ENCODE measurements at regions not wholly inside any gene's neighbourhood (a gene's known extent, or its start where the extent isn't known, plus 50 kb on each side); places are given as distances from the start of the nearest gene placed in this dataset.

DNA sequence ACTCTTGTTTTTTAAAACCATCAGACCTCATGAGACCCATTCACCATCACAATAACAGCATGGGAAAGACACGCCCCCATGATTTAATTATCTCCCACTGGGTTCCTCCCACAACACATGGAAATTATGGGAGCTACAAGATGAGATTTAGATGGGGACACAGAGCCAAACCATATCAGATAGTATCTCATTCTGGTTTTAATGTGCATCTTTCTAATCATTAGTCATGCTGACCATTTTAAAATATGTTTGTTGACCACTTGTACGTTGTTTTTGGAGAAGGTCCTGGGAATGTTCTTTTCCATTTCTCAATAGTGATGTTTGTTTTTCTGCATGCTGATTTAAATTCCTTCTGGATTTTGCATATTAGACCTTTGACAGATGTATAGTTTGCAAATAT is 119.0 kb downstream of the RTL3 start:
- Histone ChIP-seq H3K9me3 (ENCODE audit: control insufficient read depth in 4 of 4, low read length in 3 of 4) (peaks cover 0 to 4% (median 0%) of the 10 kb centered on the region in 4 donors), H3K9ac (ENCODE audit: low read depth in 1 of 2, low read length in 2 of 2) (no peak overlapping the region), H3K4me3 (ENCODE audit: low read depth in 1 of 3, low read length in 3 of 3) (no peak overlapping the region), H3K27me3 (ENCODE audit: control insufficient read depth in 4 of 4, insufficient read depth in 4 of 4, low read length in 3 of 4) (no peaks in the 10 kb centered on the region), H3K4me1 (ENCODE audit: control insufficient read depth in 4 of 4, insufficient read depth in 4 of 4, low read length in 3 of 4) (no peaks in the 10 kb centered on the region), H3K36me3 (ENCODE audit: control insufficient read depth in 4 of 4, insufficient read depth in 3 of 4, low read depth in 1 of 4, low read length in 3 of 4) (no peaks in the 10 kb centered on the region), H3K27ac (ENCODE audit: low read depth in 1 of 2, low read length in 2 of 2) (no peak overlapping the region)
- DNase-seq (ENCODE audit: low spot score) = no peak
- TF ChIP-seq, protein P1, sequence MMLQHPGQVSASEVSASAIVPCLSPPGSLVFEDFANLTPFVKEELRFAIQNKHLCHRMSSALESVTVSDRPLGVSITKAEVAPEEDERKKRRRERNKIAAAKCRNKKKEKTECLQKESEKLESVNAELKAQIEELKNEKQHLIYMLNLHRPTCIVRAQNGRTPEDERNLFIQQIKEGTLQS (IDR thresholded peaks at IDR 0.05) = no peak
- TF ChIP-seq HNF4A (conservative IDR thresholded peaks at IDR 0.05) (no peak), YY1 (IDR thresholded peaks at IDR 0.05) (no peak), JUND (IDR thresholded peaks at IDR 0.05) (no peak), RXRA (IDR thresholded peaks at IDR 0.05) (no peak), SP1 (IDR thresholded peaks at IDR 0.05) (no peak), TAF1 (conservative IDR thresholded peaks at IDR 0.05) (no peak), NR2F2 (IDR thresholded peaks at IDR 0.05) (no peak), FOXA1 (IDR thresholded peaks at IDR 0.05) (no peak), GABPA (IDR thresholded peaks at IDR 0.05 in 1 of 2, conservative IDR thresholded peaks at IDR 0.05 in 1 of 2) (no peak), RAD21 (IDR thresholded peaks at IDR 0.05) (no peak), EGR1 (IDR thresholded peaks at IDR 0.05; ENCODE audit: low read depth in 2 of 2) (no peak)
- TF ChIP-seq, protein P2, sequence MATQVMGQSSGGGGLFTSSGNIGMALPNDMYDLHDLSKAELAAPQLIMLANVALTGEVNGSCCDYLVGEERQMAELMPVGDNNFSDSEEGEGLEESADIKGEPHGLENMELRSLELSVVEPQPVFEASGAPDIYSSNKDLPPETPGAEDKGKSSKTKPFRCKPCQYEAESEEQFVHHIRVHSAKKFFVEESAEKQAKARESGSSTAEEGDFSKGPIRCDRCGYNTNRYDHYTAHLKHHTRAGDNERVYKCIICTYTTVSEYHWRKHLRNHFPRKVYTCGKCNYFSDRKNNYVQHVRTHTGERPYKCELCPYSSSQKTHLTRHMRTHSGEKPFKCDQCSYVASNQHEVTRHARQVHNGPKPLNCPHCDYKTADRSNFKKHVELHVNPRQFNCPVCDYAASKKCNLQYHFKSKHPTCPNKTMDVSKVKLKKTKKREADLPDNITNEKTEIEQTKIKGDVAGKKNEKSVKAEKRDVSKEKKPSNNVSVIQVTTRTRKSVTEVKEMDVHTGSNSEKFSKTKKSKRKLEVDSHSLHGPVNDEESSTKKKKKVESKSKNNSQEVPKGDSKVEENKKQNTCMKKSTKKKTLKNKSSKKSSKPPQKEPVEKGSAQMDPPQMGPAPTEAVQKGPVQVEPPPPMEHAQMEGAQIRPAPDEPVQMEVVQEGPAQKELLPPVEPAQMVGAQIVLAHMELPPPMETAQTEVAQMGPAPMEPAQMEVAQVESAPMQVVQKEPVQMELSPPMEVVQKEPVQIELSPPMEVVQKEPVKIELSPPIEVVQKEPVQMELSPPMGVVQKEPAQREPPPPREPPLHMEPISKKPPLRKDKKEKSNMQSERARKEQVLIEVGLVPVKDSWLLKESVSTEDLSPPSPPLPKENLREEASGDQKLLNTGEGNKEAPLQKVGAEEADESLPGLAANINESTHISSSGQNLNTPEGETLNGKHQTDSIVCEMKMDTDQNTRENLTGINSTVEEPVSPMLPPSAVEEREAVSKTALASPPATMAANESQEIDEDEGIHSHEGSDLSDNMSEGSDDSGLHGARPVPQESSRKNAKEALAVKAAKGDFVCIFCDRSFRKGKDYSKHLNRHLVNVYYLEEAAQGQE (IDR thresholded peaks at IDR 0.05) = no peak
- 71% methylated on average over 2 of the region's 2 CpGs for WGBS

DNA sequence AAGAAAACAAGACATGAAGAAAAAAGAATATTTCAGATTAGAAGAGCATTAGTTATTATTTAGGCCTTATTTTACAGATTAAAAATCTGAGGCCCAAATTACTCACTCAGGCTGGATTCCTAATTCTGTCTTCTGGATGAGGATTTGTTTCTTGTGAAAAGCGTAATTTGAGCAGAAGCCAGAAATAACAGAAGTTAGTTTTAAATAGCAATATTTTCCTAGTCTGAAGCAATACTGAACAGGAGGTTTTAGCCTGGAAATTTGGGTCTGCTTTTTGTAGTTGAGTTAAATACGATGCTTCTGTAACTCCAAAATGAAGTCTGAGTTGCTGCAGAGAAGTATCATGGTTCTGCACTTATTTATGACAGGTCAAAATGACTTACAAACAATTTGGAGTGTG is 124.9 kb downstream of the RTL3 start:
- Histone ChIP-seq H3K9ac (ENCODE audit: low read depth in 1 of 2, low read length in 2 of 2) (no peak overlapping the region), H3K4me3 (ENCODE audit: low read depth in 1 of 3, low read length in 3 of 3) (no peak overlapping the region), H3K4me1 (ENCODE audit: control insufficient read depth in 4 of 4, insufficient read depth in 4 of 4, low read length in 3 of 4) (no peaks in the 10 kb centered on the region), H3K36me3 (ENCODE audit: control insufficient read depth in 4 of 4, insufficient read depth in 3 of 4, low read depth in 1 of 4, low read length in 3 of 4) (no peaks in the 10 kb centered on the region), H3K27me3 (ENCODE audit: control insufficient read depth in 4 of 4, insufficient read depth in 4 of 4, low read length in 3 of 4) (no peaks in the 10 kb centered on the region), H3K27ac (ENCODE audit: low read depth in 1 of 2, low read length in 2 of 2) (no peak overlapping the region), H3K9me3 (ENCODE audit: control insufficient read depth in 4 of 4, low read length in 3 of 4) (no peaks in the 10 kb centered on the region)
- WGBS = 77% methylated on average over 2 of the region's 2 CpGs
- TF ChIP-seq NR2F2 (IDR thresholded peaks at IDR 0.05) (no peak), GABPA (IDR thresholded peaks at IDR 0.05 in 1 of 2, conservative IDR thresholded peaks at IDR 0.05 in 1 of 2) (no peak), FOXA1 (IDR thresholded peaks at IDR 0.05) (no peak)
- TF ChIP-seq, protein P3, sequence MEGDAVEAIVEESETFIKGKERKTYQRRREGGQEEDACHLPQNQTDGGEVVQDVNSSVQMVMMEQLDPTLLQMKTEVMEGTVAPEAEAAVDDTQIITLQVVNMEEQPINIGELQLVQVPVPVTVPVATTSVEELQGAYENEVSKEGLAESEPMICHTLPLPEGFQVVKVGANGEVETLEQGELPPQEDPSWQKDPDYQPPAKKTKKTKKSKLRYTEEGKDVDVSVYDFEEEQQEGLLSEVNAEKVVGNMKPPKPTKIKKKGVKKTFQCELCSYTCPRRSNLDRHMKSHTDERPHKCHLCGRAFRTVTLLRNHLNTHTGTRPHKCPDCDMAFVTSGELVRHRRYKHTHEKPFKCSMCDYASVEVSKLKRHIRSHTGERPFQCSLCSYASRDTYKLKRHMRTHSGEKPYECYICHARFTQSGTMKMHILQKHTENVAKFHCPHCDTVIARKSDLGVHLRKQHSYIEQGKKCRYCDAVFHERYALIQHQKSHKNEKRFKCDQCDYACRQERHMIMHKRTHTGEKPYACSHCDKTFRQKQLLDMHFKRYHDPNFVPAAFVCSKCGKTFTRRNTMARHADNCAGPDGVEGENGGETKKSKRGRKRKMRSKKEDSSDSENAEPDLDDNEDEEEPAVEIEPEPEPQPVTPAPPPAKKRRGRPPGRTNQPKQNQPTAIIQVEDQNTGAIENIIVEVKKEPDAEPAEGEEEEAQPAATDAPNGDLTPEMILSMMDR (IDR thresholded peaks at IDR 0.05; ENCODE audit: low read depth, low read length, missing input control) = no peak
- DNase-seq (ENCODE audit: low spot score) = no peak

DNA sequence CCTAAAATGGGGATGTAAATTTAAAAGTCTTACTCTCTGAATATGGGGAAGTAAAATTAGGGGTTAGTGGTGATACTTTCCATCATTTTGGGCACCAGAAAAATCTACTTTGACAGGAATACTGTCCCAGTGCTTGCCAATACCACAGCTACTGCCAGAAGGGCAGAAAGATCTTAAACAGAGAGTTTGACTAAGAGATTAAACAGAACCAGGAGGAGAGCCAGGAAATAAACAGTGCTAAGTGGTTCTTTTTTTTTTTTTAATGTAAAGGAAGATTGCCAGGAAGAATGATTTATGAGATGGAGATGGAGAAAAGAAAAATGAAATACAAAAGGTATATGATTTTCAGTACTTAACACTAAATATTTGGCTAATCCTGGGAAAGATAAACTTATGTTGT is 126.8 kb downstream of the RTL3 start:
- no peak for DNase-seq (ENCODE audit: low spot score)
- TF ChIP-seq, protein P1 (IDR thresholded peaks at IDR 0.05) = no peak
- TF ChIP-seq NR2F2 (IDR thresholded peaks at IDR 0.05) (no peak), SP1 (IDR thresholded peaks at IDR 0.05) (no peak), HNF4G (IDR thresholded peaks at IDR 0.05) (no peak), JUND (IDR thresholded peaks at IDR 0.05) (no peak)
- TF ChIP-seq, protein P4, sequence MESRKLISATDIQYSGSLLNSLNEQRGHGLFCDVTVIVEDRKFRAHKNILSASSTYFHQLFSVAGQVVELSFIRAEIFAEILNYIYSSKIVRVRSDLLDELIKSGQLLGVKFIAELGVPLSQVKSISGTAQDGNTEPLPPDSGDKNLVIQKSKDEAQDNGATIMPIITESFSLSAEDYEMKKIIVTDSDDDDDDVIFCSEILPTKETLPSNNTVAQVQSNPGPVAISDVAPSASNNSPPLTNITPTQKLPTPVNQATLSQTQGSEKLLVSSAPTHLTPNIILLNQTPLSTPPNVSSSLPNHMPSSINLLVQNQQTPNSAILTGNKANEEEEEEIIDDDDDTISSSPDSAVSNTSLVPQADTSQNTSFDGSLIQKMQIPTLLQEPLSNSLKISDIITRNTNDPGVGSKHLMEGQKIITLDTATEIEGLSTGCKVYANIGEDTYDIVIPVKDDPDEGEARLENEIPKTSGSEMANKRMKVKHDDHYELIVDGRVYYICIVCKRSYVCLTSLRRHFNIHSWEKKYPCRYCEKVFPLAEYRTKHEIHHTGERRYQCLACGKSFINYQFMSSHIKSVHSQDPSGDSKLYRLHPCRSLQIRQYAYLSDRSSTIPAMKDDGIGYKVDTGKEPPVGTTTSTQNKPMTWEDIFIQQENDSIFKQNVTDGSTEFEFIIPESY (IDR thresholded peaks at IDR 0.05) = no peak
- H3K4me1 ChIP-seq (ENCODE audit: control insufficient read depth in 4 of 4, insufficient read depth in 4 of 4, low read length in 3 of 4) = no peaks in the 10 kb centered on the region

More for the DNA sequence above, 126.8 kb downstream of the RTL3 start:
- H3K4me3 ChIP-seq (ENCODE audit: low read depth in 1 of 3, low read length in 3 of 3) = no peak overlapping the region
- no peak overlapping the region for H3K27ac ChIP-seq (ENCODE audit: low read depth in 1 of 2, low read length in 2 of 2)
- H3K9ac ChIP-seq (ENCODE audit: low read depth in 1 of 2, low read length in 2 of 2) = no peak overlapping the region
- H3K9me3 ChIP-seq (ENCODE audit: control insufficient read depth in 4 of 4, low read length in 3 of 4) = no peaks in the 10 kb centered on the region
- H3K36me3 ChIP-seq (ENCODE audit: control insufficient read depth in 4 of 4, insufficient read depth in 3 of 4, low read depth in 1 of 4, low read length in 3 of 4) = no peaks in the 10 kb centered on the region
- H3K27me3 ChIP-seq (ENCODE audit: control insufficient read depth in 4 of 4, insufficient read depth in 4 of 4, low read length in 3 of 4) = no peaks in the 10 kb centered on the region

All from liver (tissue), 8 donors.